Endothelial cell of umbilical vein (primary cell): ENCODE measurements at regions not wholly inside any gene's neighbourhood (a gene's known extent, or its start where the extent isn't known, plus 50 kb on each side); places are given as distances from the start of the nearest gene placed in this dataset.

Experiments
- EZH2 ChIP-seq: IDR thresholded peaks from 2 replicates; pipeline ENCODE4 v1.6.1; 2012; ENCODE audit warnings: borderline replicate concordance, low read depth, mild to moderate bottlenecking, moderate library complexity, low read length, inconsistent platforms; ENCODE audit not compliant: severe bottlenecking
- FOS ChIP-seq: IDR thresholded peaks from 2 replicates; pipeline ENCODE4 v1.6.1; 2011; ENCODE audit warnings: mild to moderate bottlenecking, low read length, moderate library complexity, borderline replicate concordance; ENCODE audit not compliant: insufficient read depth
- GATA2 ChIP-seq: IDR thresholded peaks from 2 replicates; pipeline ENCODE4 v1.7.0; 2011; ENCODE audit warnings: low read depth, mild to moderate bottlenecking, moderate library complexity, mixed read lengths, low read length; ENCODE audit not compliant: insufficient read length, insufficient read depth
- JUN ChIP-seq: IDR thresholded peaks from 2 replicates; pipeline ENCODE4 v1.6.1; 2011; ENCODE audit warnings: borderline replicate concordance, low read depth; ENCODE audit not compliant: insufficient read length, insufficient read depth
- MAX ChIP-seq: IDR thresholded peaks from 2 replicates; pipeline ENCODE4 v1.6.1; 2011; ENCODE audit not compliant: insufficient read depth, insufficient read length
- MYC ChIP-seq: IDR thresholded peaks from one replicate; pipeline ENCODE4 v1.6.1; 2011; ENCODE audit warnings: mild to moderate bottlenecking, low read depth, low read length
- POLR2A ChIP-seq: IDR thresholded peaks from 2 replicates; pipeline ENCODE4 v1.6.1; 2012; ENCODE audit warnings: low read depth, mild to moderate bottlenecking, control low read depth, low read length
- POLR2AphosphoS5 ChIP-seq: IDR thresholded peaks from 2 replicates; pipeline ENCODE4 v1.6.1; 2012; ENCODE audit warnings: low read depth, mild to moderate bottlenecking, control low read depth, low read length, moderate library complexity; ENCODE audit not compliant: insufficient read depth
- TF ChIP-seq, protein P1 (sequence below), 2 donors: IDR thresholded peaks; 1 replicate in 1 of 2; 2 replicates in 1 of 2; pipeline ENCODE4 v1.5.1; 2011; ENCODE audit warnings: low read length in 2 of 2, mild to moderate bottlenecking in 2 of 2, moderate library complexity in 2 of 2, control low read depth in 1 of 2, inconsistent platforms in 1 of 2, low read depth in 1 of 2; ENCODE audit not compliant: insufficient read depth in 1 of 2; ENCODE audit errors: extremely low read depth in 1 of 2

DNA sequence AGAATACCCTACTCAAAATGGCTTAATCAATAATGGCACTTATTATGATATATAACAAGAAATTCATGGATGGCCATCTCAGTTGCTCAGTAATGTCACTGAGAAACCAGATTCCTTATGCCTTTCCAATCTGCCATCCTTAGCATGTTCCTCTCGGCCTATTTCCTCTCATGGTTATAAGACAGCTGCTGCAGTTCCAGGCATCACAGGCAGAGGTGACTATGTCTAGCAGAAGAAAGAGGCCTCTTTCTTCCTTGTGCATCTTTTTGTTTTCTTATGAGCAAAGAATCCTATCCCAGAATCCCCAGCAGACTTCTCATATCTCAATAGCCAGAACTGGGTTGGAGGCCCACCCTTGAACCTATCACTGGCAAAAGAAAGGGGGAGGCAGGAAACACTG lies 310.6 kb upstream of the SPRED2 start:
- TF ChIP-seq EZH2 = no peak
- TF ChIP-seq, protein P1, sequence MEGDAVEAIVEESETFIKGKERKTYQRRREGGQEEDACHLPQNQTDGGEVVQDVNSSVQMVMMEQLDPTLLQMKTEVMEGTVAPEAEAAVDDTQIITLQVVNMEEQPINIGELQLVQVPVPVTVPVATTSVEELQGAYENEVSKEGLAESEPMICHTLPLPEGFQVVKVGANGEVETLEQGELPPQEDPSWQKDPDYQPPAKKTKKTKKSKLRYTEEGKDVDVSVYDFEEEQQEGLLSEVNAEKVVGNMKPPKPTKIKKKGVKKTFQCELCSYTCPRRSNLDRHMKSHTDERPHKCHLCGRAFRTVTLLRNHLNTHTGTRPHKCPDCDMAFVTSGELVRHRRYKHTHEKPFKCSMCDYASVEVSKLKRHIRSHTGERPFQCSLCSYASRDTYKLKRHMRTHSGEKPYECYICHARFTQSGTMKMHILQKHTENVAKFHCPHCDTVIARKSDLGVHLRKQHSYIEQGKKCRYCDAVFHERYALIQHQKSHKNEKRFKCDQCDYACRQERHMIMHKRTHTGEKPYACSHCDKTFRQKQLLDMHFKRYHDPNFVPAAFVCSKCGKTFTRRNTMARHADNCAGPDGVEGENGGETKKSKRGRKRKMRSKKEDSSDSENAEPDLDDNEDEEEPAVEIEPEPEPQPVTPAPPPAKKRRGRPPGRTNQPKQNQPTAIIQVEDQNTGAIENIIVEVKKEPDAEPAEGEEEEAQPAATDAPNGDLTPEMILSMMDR (IDR thresholded peaks at IDR 0.05; ENCODE audit: extremely low read depth in 1 of 2, insufficient read depth in 1 of 2, low read depth in 1 of 2, low read length in 2 of 2) = no peak
- no peak for TF ChIP-seq POLR2A
- no peak for TF ChIP-seq MAX
- no peak for TF ChIP-seq FOS
- TF ChIP-seq JUN = no peak
- no peak for TF ChIP-seq MYC
- no peak for TF ChIP-seq POLR2AphosphoS5
- no peak for TF ChIP-seq GATA2
